Epidermal melanocyte (primary cell): ENCODE measurements at regions not wholly inside any gene's neighbourhood (a gene's known extent, or its start where the extent isn't known, plus 50 kb on each side); places are given as distances from the start of the nearest gene placed in this dataset.

Experiments
- DNase-seq: peaks from one replicate; pipeline ENCODE4 v3.0.0; 2011; ENCODE audit warnings: low spot score; ENCODE audit not compliant: insufficient read length

GRCh38 chr15:98444138-98444537 is 204.2 kb upstream of the IGF1R start:
- DNase-seq, result no peak

GRCh38 chr15:98445315-98445714 is 203.0 kb upstream of the IGF1R start:
- no peak for DNase-seq

GRCh38 chr15:98446083-98446482 is 202.3 kb upstream of the IGF1R start:
- DNase-seq, result no peak

GRCh38 chr15:98447069-98447468 is 201.3 kb upstream of the IGF1R start:
- DNase-seq, result no peak

GRCh38 chr15:98451236-98451635 is 197.1 kb upstream of the IGF1R start:
- no peak for DNase-seq

GRCh38 chr15:98452238-98452637 is 196.1 kb upstream of the IGF1R start:
- no peak for DNase-seq

GRCh38 chr15:98455904-98456303 is 192.4 kb upstream of the IGF1R start:
- no peak for DNase-seq

- DNase-seq, result no peak
Observed at GRCh38 chr15:98476559-98476958, 171.8 kb upstream of the IGF1R start.

GRCh38 chr15:98480844-98481243 is 167.5 kb upstream of the IGF1R start:
- DNase-seq, result no peak

- no peak for DNase-seq
Observed at GRCh38 chr15:98483575-98484130, 164.7 kb upstream of the IGF1R start.

- DNase-seq, result no peak
Observed at GRCh38 chr15:98484914-98485313, 163.4 kb upstream of the IGF1R start.

- no peak for DNase-seq
Observed at GRCh38 chr15:98485451-98485850, 162.9 kb upstream of the IGF1R start.

GRCh38 chr15:98493966-98494511 is 154.3 kb upstream of the IGF1R start:
- DNase-seq, result no peak

GRCh38 chr15:98501192-98501591 is 147.1 kb upstream of the IGF1R start:
- DNase-seq, result no peak

GRCh38 chr15:98501632-98502031 is 146.7 kb upstream of the IGF1R start:
- DNase-seq, result no peak

- no peak for DNase-seq
Observed at GRCh38 chr15:98503970-98504369, 144.4 kb upstream of the IGF1R start.

- DNase-seq, result no peak
Observed at GRCh38 chr15:98504998-98505397, 143.3 kb upstream of the IGF1R start.

- no peak for DNase-seq
Observed at GRCh38 chr15:98505611-98506031, 142.7 kb upstream of the IGF1R start.

- no peak for DNase-seq
Observed at GRCh38 chr15:98506172-98506571, 142.2 kb upstream of the IGF1R start.

GRCh38 chr15:98506711-98507110 is 141.6 kb upstream of the IGF1R start:
- no peak for DNase-seq

- DNase-seq, result no peak
Observed at GRCh38 chr15:98513428-98513986, 134.8 kb upstream of the IGF1R start.

GRCh38 chr15:98514034-98514622 is 134.2 kb upstream of the IGF1R start:
- DNase-seq, result no peak
